Stomach (tissue), 8 donors: ENCODE measurements at regions not wholly inside any gene's neighbourhood (a gene's known extent, or its start where the extent isn't known, plus 50 kb on each side); places are given as distances from the start of the nearest gene placed in this dataset.

Source experiments
- DNase-seq, 2 donors: peaks; one replicate each; pipeline versions ENCODE4 v3.0.0 to v3.0.0-alpha.2; 2013 to 2019
- H3K27ac ChIP-seq, 5 donors: fragments of 200-600 bp in 4 of 5; sonication (generic) in 4 of 5; one replicate each; pipeline ENCODE4 v1.5.1; 2013 to 2019; ENCODE audit warnings: mild to moderate bottlenecking in 1 of 5, moderate library complexity in 1 of 5
- H3K27me3 ChIP-seq, 3 donors: fragments of 200-600 bp; sonication (generic); one replicate each; pipeline ENCODE4 v1.5.1; 2017 to 2019; ENCODE audit warnings: mixed run types in 1 of 3
- H3K36me3 ChIP-seq, 4 donors: fragments of 200-600 bp; sonication (generic); 1 replicate in 3 of 4; 2 replicates in 1 of 4; pipeline ENCODE4 v1.5.1; 2016 to 2019
- H3K4me1 ChIP-seq, 4 donors: fragments of 200-600 bp; sonication (generic); one replicate each; pipeline ENCODE4 v1.5.1; 2016 to 2019
- H3K4me3 ChIP-seq, 4 donors: fragments of 200-600 bp; sonication (generic) in 3 of 4; one replicate each; pipeline ENCODE4 v1.5.1; 2016 to 2019; ENCODE audit warnings: mild to moderate bottlenecking in 1 of 4
- H3K9me3 ChIP-seq, 4 donors: fragments of 200-600 bp; sonication (generic); one replicate each; pipeline ENCODE4 v1.5.1; 2016 to 2019
- EP300 ChIP-seq: sonication (generic); formaldehyde crosslinking; IDR thresholded peaks from one replicate; pipeline ENCODE4 v1.6.1; 2017; ENCODE audit warnings: antibody characterized with exemption
- POLR2A ChIP-seq, 4 donors: fragments of 450-650 bp; IDR thresholded peaks; one replicate each; pipeline ENCODE4 v1.6.1; 2016; ENCODE audit warnings: antibody characterized with exemption in 4 of 4, control low read depth in 2 of 4, mild to moderate bottlenecking in 1 of 4, moderate library complexity in 1 of 4
- POLR2AphosphoS5 ChIP-seq, 3 donors: sonication (generic); formaldehyde crosslinking; IDR thresholded peaks; one replicate each; pipeline ENCODE4 v1.6.1; 2016; ENCODE audit warnings: antibody characterized with exemption in 3 of 3
- WGBS, 5 donors: extraction: QIAGEN DNeasy Blood & Tissue Kit in 3 of 5; methylation state at CpG; one replicate each; pipeline versions ENCODE4 v1.1.5 to v1.1.7; 2013 to 2018; 5-methylcytosine and 5-hydroxymethylcytosine counted together
- intact Hi-C: fragments of 100-400 bp; cut with DNase I; formaldehyde crosslinking; loops from one replicate; pipeline ENCODE4 v1.15.1; 2023; ENCODE audit warnings: low total_unique reads
- TF ChIP-seq, protein P1 (sequence below), 7 experiments: fragments of 450-650 bp in 4 of 7; fragments of 200-600 bp in 3 of 7; sonication (generic) in 3 of 7; IDR thresholded peaks; one replicate each; pipeline ENCODE4 v1.5.1; 2016 to 2019; ENCODE audit warnings: antibody characterized with exemption in 7 of 7, control low read depth in 2 of 7, mild to moderate bottlenecking in 1 of 7
- donor health status: healthy with polysubstance abuse.
- donor health status: Bipolar disorder and iron deficiency.
- donor health status: healthy.

DNA sequence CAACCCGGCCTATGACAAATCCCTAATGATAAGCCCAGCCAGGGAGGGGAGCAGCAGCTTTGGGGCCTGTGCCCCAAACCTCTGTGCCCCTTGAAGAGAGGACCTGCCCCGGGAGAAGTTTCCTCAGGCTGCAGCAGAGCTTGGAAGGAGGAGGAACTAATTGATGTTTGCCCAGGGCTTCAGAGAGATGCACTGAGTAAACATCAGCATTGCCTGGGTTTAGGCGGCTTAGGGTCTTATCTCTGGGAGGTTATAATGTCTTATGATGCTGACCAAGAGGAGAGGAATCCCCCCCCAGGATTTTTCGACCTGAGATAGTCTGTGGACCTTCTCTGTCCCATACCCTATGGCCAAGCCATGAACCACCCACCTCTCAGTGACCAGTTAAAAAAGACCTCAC lies 148.7 kb upstream of the SDK2 start:
- no peak overlapping the region for H3K4me3 ChIP-seq
- no peaks in the 10 kb centered on the region for H3K36me3 ChIP-seq
- no peak overlapping the region for H3K27ac ChIP-seq
- WGBS, 5 donors = 22 to 40% (median 32%) methylated on average over 4 of the region's 4 CpGs
- no peak for DNase-seq
- no peak for TF ChIP-seq POLR2AphosphoS5 (IDR thresholded peaks at IDR 0.05)
- intact Hi-C loops = no loop called here
- H3K9me3 ChIP-seq = peaks cover 0 to 5% (median 0%) of the 10 kb centered on the region in 4 donors
- H3K4me1 ChIP-seq = peaks cover 7 to 28% (median 17%) of the 10 kb centered on the region in 4 donors
- H3K27me3 ChIP-seq = peaks cover 0 to 39% (median 0%) of the 10 kb centered on the region in 3 donors

DNA sequence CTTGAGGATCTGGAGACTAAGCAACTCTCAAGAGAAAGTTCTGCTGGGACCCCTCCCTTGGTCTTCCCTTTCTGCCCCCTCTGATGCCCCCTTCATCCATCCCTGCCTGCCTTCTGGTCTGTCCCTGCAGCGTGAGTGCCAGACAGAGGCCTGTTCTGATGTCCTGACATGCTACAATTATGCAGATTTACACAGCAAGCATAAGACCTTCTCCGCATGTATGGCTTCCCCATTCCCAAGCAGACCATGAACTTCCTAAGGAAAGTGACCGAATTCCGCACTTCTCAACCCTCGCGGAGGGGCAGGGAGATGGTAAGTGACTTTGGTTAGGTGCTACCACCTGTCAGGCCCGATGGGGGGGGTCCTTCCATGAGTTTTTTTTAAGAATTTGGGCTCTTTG lies 150.1 kb upstream of the SDK2 start:
- H3K4me1 ChIP-seq = peaks cover 13 to 39% (median 25%) of the 10 kb centered on the region in 4 donors

DNA sequence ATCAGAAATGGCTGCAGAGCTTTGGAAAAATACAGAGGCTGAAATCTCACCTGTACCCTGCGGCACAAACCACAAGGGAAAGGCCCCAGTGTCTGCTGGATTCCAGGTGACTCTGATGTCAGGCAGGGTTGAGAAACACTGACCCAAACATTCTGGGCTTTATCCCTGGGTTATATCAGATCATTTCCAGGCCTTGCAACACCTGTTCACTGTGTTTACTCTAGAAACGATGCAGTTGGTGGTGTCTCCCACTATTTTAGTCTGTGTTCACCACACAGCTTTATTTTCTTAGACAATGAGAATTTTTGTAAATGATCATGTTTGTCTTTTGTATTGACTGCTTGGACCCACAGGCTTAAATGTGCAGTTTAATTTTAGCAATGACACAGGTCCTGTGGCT lies 151.5 kb upstream of the SDK2 start:
- 43 to 56% (median 47%) methylated on average over 2 of the region's 2 CpGs for WGBS, 5 donors
- intact Hi-C loops = no loop called here
- DNase-seq = no peak

More for the DNA sequence above, 150.1 kb upstream of the SDK2 start:
- TF ChIP-seq POLR2A (IDR thresholded peaks at IDR 0.05) (no peak), POLR2AphosphoS5 (IDR thresholded peaks at IDR 0.05) (no peak), EP300 (no peak)
- TF ChIP-seq, protein P1, sequence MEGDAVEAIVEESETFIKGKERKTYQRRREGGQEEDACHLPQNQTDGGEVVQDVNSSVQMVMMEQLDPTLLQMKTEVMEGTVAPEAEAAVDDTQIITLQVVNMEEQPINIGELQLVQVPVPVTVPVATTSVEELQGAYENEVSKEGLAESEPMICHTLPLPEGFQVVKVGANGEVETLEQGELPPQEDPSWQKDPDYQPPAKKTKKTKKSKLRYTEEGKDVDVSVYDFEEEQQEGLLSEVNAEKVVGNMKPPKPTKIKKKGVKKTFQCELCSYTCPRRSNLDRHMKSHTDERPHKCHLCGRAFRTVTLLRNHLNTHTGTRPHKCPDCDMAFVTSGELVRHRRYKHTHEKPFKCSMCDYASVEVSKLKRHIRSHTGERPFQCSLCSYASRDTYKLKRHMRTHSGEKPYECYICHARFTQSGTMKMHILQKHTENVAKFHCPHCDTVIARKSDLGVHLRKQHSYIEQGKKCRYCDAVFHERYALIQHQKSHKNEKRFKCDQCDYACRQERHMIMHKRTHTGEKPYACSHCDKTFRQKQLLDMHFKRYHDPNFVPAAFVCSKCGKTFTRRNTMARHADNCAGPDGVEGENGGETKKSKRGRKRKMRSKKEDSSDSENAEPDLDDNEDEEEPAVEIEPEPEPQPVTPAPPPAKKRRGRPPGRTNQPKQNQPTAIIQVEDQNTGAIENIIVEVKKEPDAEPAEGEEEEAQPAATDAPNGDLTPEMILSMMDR (IDR thresholded peaks at IDR 0.05) = no peak
- no peak overlapping the region for H3K27ac ChIP-seq
- no peak for DNase-seq
- peaks cover 0 to 29% (median 0%) of the 10 kb centered on the region in 3 donors for H3K27me3 ChIP-seq
- WGBS, 5 donors = 70 to 87% (median 82%) methylated on average over 7 of the region's 7 CpGs
- H3K9me3 ChIP-seq = no peaks in the 10 kb centered on the region
- H3K4me3 ChIP-seq = no peak overlapping the region
- intact Hi-C loops = no loop called here
- H3K36me3 ChIP-seq = no peaks in the 10 kb centered on the region

DNA sequence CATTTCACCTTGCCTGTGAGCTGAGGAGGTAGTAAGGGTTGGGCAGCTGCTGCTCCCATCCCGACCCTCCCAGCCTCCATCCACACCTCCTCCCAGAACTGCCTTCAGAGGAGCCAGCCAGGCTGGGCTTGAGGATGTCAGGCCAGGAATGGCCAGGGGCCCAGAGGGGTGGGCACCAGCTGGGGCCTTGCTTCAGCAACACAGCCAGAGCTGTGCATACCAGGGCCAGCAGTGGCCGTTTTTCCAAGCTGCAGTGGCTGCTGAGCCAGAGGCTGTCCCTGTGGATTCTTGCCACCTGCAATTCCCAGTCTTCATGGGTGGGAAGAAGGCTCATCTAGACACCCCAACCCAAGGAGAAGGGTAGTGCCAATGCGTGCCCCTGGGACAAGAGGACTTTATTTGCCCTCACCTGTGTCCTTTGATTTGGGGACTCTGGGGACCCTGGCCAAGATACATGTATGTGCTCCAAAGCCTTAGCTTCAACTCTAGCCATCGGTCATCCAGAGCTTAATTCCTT lies 153.4 kb upstream of the SDK2 start:
- DNase-seq = no peak
- Histone ChIP-seq H3K4me1 (peaks cover 13 to 44% (median 25%) of the 10 kb centered on the region in 4 donors), H3K4me3 (no peak overlapping the region), H3K36me3 (no peaks in the 10 kb centered on the region), H3K9me3 (peaks cover 0 to 4% (median 2%) of the 10 kb centered on the region in 4 donors), H3K27ac (peak overlapping the region; percentile 45 to 74 (median 61)), H3K27me3 (peaks cover 0 to 32% (median 0%) of the 10 kb centered on the region in 3 donors)
- TF ChIP-seq POLR2AphosphoS5 (IDR thresholded peaks at IDR 0.05) = no peak
- TF ChIP-seq, protein P1 (IDR thresholded peaks at IDR 0.05) = no peak
- 18 to 42% (median 27%) methylated on average over 3 to 4 of the region's 4 CpGs for WGBS, 5 donors
- intact Hi-C loops = no loop called here

More for the DNA sequence above, 151.5 kb upstream of the SDK2 start:
- Histone ChIP-seq H3K27me3 (peaks cover 0 to 25% (median 0%) of the 10 kb centered on the region in 3 donors), H3K4me1 (peaks cover 13 to 44% (median 25%) of the 10 kb centered on the region in 4 donors), H3K4me3 (no peak overlapping the region), H3K9me3 (no peaks in the 10 kb centered on the region), H3K27ac (no peak overlapping the region), H3K36me3 (no peaks in the 10 kb centered on the region)
- TF ChIP-seq EP300 (no peak), POLR2A (IDR thresholded peaks at IDR 0.05) (no peak), POLR2AphosphoS5 (IDR thresholded peaks at IDR 0.05) (no peak)
- TF ChIP-seq, protein P1 (IDR thresholded peaks at IDR 0.05) = no peak

DNA sequence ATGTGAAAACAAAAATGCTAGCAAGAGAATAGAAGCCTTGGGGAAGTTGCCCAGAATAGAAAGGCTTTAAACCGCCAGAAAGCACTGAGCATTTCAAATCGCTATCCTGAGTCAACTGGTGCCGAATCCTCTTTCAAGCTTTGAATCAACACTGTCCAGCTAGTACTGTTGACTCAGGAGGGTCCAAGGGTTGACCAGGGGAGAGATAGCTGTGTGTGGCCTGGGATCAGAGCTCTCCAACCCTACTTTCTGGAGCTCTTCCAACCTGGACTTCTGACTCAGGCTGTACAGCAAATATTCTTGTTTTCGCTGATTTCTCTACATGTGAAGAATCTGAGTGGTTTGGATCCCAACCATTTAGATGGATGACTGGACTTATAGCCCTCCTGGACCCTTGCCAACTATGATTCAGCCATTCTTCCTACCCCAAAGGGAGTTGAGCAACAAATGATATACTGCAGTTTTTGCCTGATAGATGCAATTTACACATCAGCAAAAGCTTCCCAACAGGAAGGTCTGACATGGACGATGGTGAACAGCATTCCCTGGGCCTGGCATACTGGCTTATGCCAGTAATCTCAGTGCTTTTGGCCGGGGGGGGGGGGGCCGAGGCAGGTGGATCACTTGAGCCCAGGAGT lies 154.0 kb upstream of the SDK2 start:
- DNase-seq = peak; percentile 50 to 82
- TF ChIP-seq EP300 = no peak
- TF ChIP-seq POLR2A (IDR thresholded peaks at IDR 0.05) = no peak
- peak in 1 of 3 donors; percentile 69 for TF ChIP-seq POLR2AphosphoS5 (IDR thresholded peaks at IDR 0.05)
- TF ChIP-seq, protein P1 (IDR thresholded peaks at IDR 0.05) = no peak
- 21 to 40% (median 32%) methylated on average over 7 of the region's 7 CpGs for WGBS, 5 donors
- peak overlapping the region; percentile 45 to 74 (median 61) for H3K27ac ChIP-seq
- H3K4me3 ChIP-seq = no peak overlapping the region
- H3K4me1 ChIP-seq = peaks cover 13 to 44% (median 25%) of the 10 kb centered on the region in 4 donors
- peaks cover 0 to 10% (median 8%) of the 10 kb centered on the region in 4 donors for H3K9me3 ChIP-seq
- intact Hi-C loops = no loop called here
- H3K27me3 ChIP-seq = peaks cover 0 to 32% (median 0%) of the 10 kb centered on the region in 3 donors
- no peaks in the 10 kb centered on the region for H3K36me3 ChIP-seq
